ENCODE measurements at regions not wholly inside any gene's neighbourhood (a gene's known extent, or its start where the extent isn't known, plus 50 kb on each side); places are given as distances from the start of the nearest gene placed in this dataset.

DNA sequence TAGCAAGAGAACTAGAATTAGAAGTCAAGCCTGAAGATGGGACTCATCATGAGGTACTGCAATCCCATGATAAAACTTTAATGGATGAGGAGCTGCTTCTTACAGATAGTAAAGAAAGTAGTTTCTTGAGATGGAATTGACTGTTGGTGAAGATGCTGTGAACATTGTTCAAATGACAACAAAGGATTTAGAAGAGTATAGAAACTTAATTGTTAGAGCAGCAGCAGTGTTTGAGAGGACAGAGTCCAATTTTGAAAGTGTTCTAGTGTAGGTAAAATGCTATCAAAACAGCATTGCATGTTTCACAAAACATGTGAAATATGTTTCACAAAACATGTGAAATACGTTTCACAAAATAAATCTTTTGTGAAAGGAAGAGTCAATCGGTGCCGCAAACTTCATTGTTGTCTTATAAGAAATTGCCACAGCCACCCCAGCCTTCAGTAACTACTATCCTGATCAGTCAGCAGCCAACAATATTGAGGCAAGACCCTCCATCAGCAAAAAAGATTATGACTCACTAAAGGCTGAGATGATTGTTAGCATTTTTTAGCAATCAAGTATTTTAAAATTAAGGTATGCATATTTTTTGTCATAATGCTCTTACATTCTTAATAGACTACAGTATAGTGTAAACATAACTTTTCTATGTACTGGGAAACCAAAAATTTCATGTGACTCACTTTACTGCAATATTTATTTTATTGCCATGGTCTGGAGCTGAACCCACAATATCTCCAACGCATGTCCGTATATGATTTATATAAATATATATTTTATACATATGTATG is 173.4 kb upstream of the BMP4 start:
- no peaks in the 10 kb centered on the region for H3K36me3 ChIP-seq
- no peaks in the 10 kb centered on the region for H3K27me3 ChIP-seq
- TF ChIP-seq, protein P1, sequence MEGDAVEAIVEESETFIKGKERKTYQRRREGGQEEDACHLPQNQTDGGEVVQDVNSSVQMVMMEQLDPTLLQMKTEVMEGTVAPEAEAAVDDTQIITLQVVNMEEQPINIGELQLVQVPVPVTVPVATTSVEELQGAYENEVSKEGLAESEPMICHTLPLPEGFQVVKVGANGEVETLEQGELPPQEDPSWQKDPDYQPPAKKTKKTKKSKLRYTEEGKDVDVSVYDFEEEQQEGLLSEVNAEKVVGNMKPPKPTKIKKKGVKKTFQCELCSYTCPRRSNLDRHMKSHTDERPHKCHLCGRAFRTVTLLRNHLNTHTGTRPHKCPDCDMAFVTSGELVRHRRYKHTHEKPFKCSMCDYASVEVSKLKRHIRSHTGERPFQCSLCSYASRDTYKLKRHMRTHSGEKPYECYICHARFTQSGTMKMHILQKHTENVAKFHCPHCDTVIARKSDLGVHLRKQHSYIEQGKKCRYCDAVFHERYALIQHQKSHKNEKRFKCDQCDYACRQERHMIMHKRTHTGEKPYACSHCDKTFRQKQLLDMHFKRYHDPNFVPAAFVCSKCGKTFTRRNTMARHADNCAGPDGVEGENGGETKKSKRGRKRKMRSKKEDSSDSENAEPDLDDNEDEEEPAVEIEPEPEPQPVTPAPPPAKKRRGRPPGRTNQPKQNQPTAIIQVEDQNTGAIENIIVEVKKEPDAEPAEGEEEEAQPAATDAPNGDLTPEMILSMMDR (IDR thresholded peaks at IDR 0.05) = no peak
- TF ChIP-seq POLR2AphosphoS5 (IDR thresholded peaks at IDR 0.05) = no peak
- TF ChIP-seq EP300 (IDR thresholded peaks at IDR 0.05) = no peak
- TF ChIP-seq POLR2A (IDR thresholded peaks at IDR 0.05) = no peak
- H3K27ac ChIP-seq = no peak overlapping the region
- no peak overlapping the region for H3K4me3 ChIP-seq
- H3K9me3 ChIP-seq = no peaks in the 10 kb centered on the region
- no peak for DNase-seq
- intact Hi-C loops (cut with DNase I) = no loop called here
- WGBS, 2 donors = 76 to 77% methylated on average over 5 of the region's 5 CpGs
- no peaks in the 10 kb centered on the region for H3K4me1 ChIP-seq

DNA sequence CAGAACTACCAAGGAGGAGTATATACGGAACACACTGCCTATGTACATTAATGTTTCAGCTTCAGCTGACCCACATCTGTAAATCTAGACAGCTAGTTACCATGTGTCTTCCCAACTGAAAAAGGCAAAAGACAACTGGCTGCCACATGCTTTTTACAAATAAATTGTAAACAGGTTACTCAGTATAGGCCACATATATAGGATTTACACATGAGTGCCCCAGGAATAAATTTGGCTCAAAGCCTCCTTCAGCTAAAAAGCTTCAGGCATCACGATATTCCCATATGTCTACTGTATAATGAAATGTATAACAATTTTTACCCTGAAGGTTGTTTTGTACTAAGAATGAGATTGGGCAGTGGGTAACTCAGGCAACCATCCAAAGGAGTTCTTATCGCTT is 175.9 kb upstream of the BMP4 start:
- 90 to 94% methylated on average over 3 of the region's 3 CpGs for WGBS, 2 donors
- intact Hi-C loops (cut with DNase I) = no loop called here
- TF ChIP-seq POLR2A (IDR thresholded peaks at IDR 0.05) = no peak
- TF ChIP-seq EP300 (IDR thresholded peaks at IDR 0.05) = no peak
- no peak for TF ChIP-seq POLR2AphosphoS5 (IDR thresholded peaks at IDR 0.05)
- TF ChIP-seq, protein P1 (IDR thresholded peaks at IDR 0.05) = no peak

DNA sequence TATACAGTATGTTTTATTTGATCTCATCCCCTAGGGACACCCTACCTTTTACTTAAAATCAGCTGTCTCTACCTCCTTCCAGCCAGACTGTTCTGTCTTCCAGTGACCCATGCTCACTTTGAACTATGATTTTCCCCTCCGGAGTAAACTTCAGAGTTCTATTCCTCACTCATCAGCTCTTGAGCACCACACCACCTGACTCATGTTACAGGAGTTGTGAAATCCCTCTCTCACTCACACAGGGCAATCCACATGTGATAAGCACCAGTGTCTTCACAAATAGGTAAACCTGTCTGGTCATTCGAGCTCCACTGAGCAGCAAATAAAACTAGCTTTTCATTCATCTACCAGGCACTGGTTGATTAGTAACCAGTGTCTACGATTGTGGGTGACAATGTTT is 177.3 kb upstream of the BMP4 start:
- DNase-seq = no peak
- Histone ChIP-seq H3K9me3 (no peaks in the 10 kb centered on the region), H3K27me3 (no peaks in the 10 kb centered on the region), H3K27ac (no peak overlapping the region), H3K4me1 (no peaks in the 10 kb centered on the region), H3K36me3 (no peaks in the 10 kb centered on the region), H3K4me3 (no peak overlapping the region)
- WGBS, 2 donors = 19 to 56% methylated on average over 3 of the region's 3 CpGs
- TF ChIP-seq, protein P1 (IDR thresholded peaks at IDR 0.05) = no peak
- TF ChIP-seq POLR2A (IDR thresholded peaks at IDR 0.05) = no peak
- TF ChIP-seq EP300 (IDR thresholded peaks at IDR 0.05) = no peak
- no peak for TF ChIP-seq POLR2AphosphoS5 (IDR thresholded peaks at IDR 0.05)
- intact Hi-C loops (cut with DNase I) = no loop called here

More for the DNA sequence above, 175.9 kb upstream of the BMP4 start:
- Histone ChIP-seq H3K27ac (no peak overlapping the region), H3K27me3 (no peaks in the 10 kb centered on the region), H3K36me3 (no peaks in the 10 kb centered on the region), H3K4me3 (no peak overlapping the region), H3K9me3 (no peaks in the 10 kb centered on the region), H3K4me1 (no peaks in the 10 kb centered on the region)
- no peak for DNase-seq

DNA sequence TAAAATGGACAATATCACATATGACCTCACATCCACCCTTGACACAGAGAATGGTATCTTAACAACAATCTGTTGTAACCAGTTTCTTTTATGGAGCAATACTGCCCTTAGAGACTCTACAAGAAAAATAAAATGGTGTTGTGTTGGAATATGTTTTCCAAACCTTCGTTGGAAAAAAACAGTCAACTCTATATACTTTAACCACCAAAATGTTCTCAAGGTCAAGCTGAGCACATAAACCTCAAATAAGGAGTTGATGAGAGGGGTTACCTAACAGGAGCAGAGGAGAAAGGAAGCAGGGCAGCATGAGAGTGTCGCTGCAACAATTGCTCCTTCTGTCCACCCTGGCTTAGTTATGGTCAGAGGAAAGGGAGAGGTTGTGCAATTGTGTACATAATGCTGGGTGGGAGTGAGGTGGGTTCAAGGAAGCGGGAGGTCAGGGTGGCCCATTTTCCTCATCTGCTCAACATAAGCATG is 179.2 kb upstream of the BMP4 start:
- intact Hi-C loops (cut with DNase I) = no loop called here
- H3K27ac ChIP-seq = no peak overlapping the region
- H3K27me3 ChIP-seq = no peaks in the 10 kb centered on the region
- no peaks in the 10 kb centered on the region for H3K4me1 ChIP-seq
- TF ChIP-seq POLR2A (IDR thresholded peaks at IDR 0.05) = no peak
- no peak for TF ChIP-seq POLR2AphosphoS5 (IDR thresholded peaks at IDR 0.05)
- no peak for TF ChIP-seq EP300 (IDR thresholded peaks at IDR 0.05)
- TF ChIP-seq, protein P1 (IDR thresholded peaks at IDR 0.05) = no peak
- H3K9me3 ChIP-seq = no peaks in the 10 kb centered on the region
- H3K4me3 ChIP-seq = no peak overlapping the region
- 69 to 72% methylated on average over 3 of the region's 3 CpGs for WGBS, 2 donors
- DNase-seq = no peak
- H3K36me3 ChIP-seq = no peaks in the 10 kb centered on the region
